Right lobe of liver (tissue), 6 donors: ENCODE measurements at regions not wholly inside any gene's neighbourhood (a gene's known extent, or its start where the extent isn't known, plus 50 kb on each side); places are given as distances from the start of the nearest gene placed in this dataset.

Experiments
- ATAC-seq, 4 donors: fragments of 200-7000 bp; cut with Tn5 transposase; one replicate each; pipeline ENCODE4 v1.9.1; 2020; ENCODE audit warnings: mild to moderate bottlenecking in 4 of 4, moderate library complexity in 4 of 4
- DNase-seq, 3 donors: peaks; one replicate each; pipeline ENCODE4 v3.0.0-alpha.2; 2020
- H3K27ac ChIP-seq, 3 donors: fragments of 200-600 bp; one replicate each; pipeline ENCODE4 v1.8.0; 2022
- H3K27me3 ChIP-seq, 2 donors: fragments of 200-600 bp; one replicate each; pipeline ENCODE4 v1.8.0; 2022
- H3K36me3 ChIP-seq, 4 donors: fragments of 200-600 bp; sonication (generic) in 1 of 4; one replicate each; pipeline versions ENCODE4 v1.5.1 to v1.8.0; 2017 to 2022; ENCODE audit warnings: control low read depth in 1 of 4
- H3K4me1 ChIP-seq, 4 donors: fragments of 200-600 bp; sonication (generic) in 1 of 4; one replicate each; pipeline versions ENCODE4 v1.5.1 to v1.8.0; 2017 to 2022; ENCODE audit warnings: control low read depth in 1 of 4
- H3K4me3 ChIP-seq, 3 donors: fragments of 200-600 bp; one replicate each; pipeline ENCODE4 v1.8.0; 2022
- H3K9me3 ChIP-seq, 4 donors: fragments of 200-600 bp; sonication (generic) in 1 of 4; one replicate each; pipeline versions ENCODE4 v1.5.1 to v1.8.0; 2017 to 2022; ENCODE audit warnings: control low read depth in 1 of 4
- CTCF ChIP-seq, 4 donors: fragments of 200-600 bp in 3 of 4; fragments of 450-650 bp in 1 of 4; IDR thresholded peaks; one replicate each; pipeline versions ENCODE4 v1.5.1 to v1.8.0; 2016 to 2022; ENCODE audit warnings: antibody characterized with exemption in 4 of 4, mild to moderate bottlenecking in 2 of 4
- POLR2A ChIP-seq: fragments of 450-650 bp; IDR thresholded peaks from one replicate; pipeline ENCODE4 v1.6.1; 2017; ENCODE audit warnings: antibody characterized with exemption, mild to moderate bottlenecking
- WGBS: methylation state at CpG from one replicate; pipeline ENCODE4 v1.1.6; 2018; ENCODE audit warnings: low coverage, low lambda C conversion rate; ENCODE audit not compliant: insufficient coverage; ENCODE audit errors: missing lambda C conversion rate; 5-methylcytosine and 5-hydroxymethylcytosine counted together
- intact Hi-C, 2 donors: fragments of 100-400 bp; cut with DNase I; formaldehyde crosslinking; loops; one replicate each; pipeline versions ENCODE4 v1.11.2 to v1.14.1; 2022
- donor health status: DM: no; HTN: yes; CAD: no.
- donor health status: DM: no; HTN: no; CAD: no.
- donor health status: DM: no; HTN: no; CAD: no.
- donor health status: DM: no; HTN: yes; CAD: no.
- donor health status: DM: no; HTN: yes; CAD: no.

GRCh38 chr11:28659716-28660348 is 551.6 kb downstream of the METTL15 start:
- no peak overlapping the region for H3K27ac ChIP-seq
- intact Hi-C loops: no loop called here
- WGBS: 82% methylated on average over 1 of the region's 1 CpG
- no peaks in the 10 kb centered on the region for H3K9me3 ChIP-seq
- no peak for DNase-seq
- H3K36me3 ChIP-seq: no peaks in the 10 kb centered on the region
- H3K27me3 ChIP-seq: no peaks in the 10 kb centered on the region
- ATAC-seq: no peak
- H3K4me1 ChIP-seq: no peaks in the 10 kb centered on the region
- no peak overlapping the region for H3K4me3 ChIP-seq
- no peak for TF ChIP-seq CTCF (IDR thresholded peaks at IDR 0.05)
- no peak for TF ChIP-seq POLR2A

GRCh38 chr11:28657378-28658030 is 549.3 kb downstream of the METTL15 start:
- ATAC-seq (no peak), DNase-seq (no peak)
- Histone ChIP-seq H3K36me3 (no peaks in the 10 kb centered on the region), H3K27me3 (no peaks in the 10 kb centered on the region), H3K9me3 (no peaks in the 10 kb centered on the region), H3K4me3 (no peak overlapping the region), H3K4me1 (no peaks in the 10 kb centered on the region), H3K27ac (no peak overlapping the region)
- no peak for TF ChIP-seq CTCF (IDR thresholded peaks at IDR 0.05)
- no peak for TF ChIP-seq POLR2A
- WGBS: 38% methylated on average over 5 of the region's 5 CpGs
- intact Hi-C loops: no loop called here

GRCh38 chr11:28654191-28654590 is 546.0 kb downstream of the METTL15 start:
- TF ChIP-seq POLR2A (no peak), CTCF (IDR thresholded peaks at IDR 0.05) (no peak)
- H3K27me3 ChIP-seq: no peaks in the 10 kb centered on the region
- intact Hi-C loops: no loop called here
- H3K4me1 ChIP-seq: no peaks in the 10 kb centered on the region
- no peak for ATAC-seq
- no peaks in the 10 kb centered on the region for H3K36me3 ChIP-seq
- no peaks in the 10 kb centered on the region for H3K9me3 ChIP-seq
- no peak overlapping the region for H3K4me3 ChIP-seq
- no peak overlapping the region for H3K27ac ChIP-seq
- DNase-seq: no peak
- 39% methylated on average over 3 of the region's 3 CpGs for WGBS

GRCh38 chr11:28649922-28650321 is 541.7 kb downstream of the METTL15 start:
- no peaks in the 10 kb centered on the region for H3K9me3 ChIP-seq
- H3K27ac ChIP-seq: no peak overlapping the region
- intact Hi-C loops: no loop called here
- no peak overlapping the region for H3K4me3 ChIP-seq
- no peaks in the 10 kb centered on the region for H3K36me3 ChIP-seq
- no peaks in the 10 kb centered on the region for H3K27me3 ChIP-seq
- WGBS: 56% methylated on average over 5 of the region's 5 CpGs
- H3K4me1 ChIP-seq: no peaks in the 10 kb centered on the region
- ATAC-seq (no peak), DNase-seq (no peak)
- TF ChIP-seq POLR2A: no peak
- no peak for TF ChIP-seq CTCF (IDR thresholded peaks at IDR 0.05)
